Hepatocyte (in vitro differentiated cells): ENCODE measurements at regions not wholly inside any gene's neighbourhood (a gene's known extent, or its start where the extent isn't known, plus 50 kb on each side); places are given as distances from the start of the nearest gene placed in this dataset.

Experiments used
- EZH2 ChIP-seq: fragments of 200-600 bp; sonication (generic); IDR thresholded peaks from 2 replicates; pipeline ENCODE4 v1.6.1; 2016; ENCODE audit warnings: antibody characterized with exemption, mild to moderate bottlenecking, borderline replicate concordance
- EZH2phosphoT487 ChIP-seq: fragments of 200-600 bp; sonication (generic); IDR thresholded peaks from one replicate; pipeline ENCODE4 v1.6.1; 2018; ENCODE audit warnings: antibody characterized with exemption, mild to moderate bottlenecking, low read depth, moderate library complexity; ENCODE audit not compliant: unreplicated experiment, severe bottlenecking
- TF ChIP-seq, protein P1 (sequence below): fragments of 200-600 bp; sonication (generic); IDR thresholded peaks from 2 replicates; pipeline ENCODE4 v1.5.1; 2016; ENCODE audit warnings: antibody characterized with exemption, mild to moderate bottlenecking; ENCODE audit not compliant: poor library complexity

DNA sequence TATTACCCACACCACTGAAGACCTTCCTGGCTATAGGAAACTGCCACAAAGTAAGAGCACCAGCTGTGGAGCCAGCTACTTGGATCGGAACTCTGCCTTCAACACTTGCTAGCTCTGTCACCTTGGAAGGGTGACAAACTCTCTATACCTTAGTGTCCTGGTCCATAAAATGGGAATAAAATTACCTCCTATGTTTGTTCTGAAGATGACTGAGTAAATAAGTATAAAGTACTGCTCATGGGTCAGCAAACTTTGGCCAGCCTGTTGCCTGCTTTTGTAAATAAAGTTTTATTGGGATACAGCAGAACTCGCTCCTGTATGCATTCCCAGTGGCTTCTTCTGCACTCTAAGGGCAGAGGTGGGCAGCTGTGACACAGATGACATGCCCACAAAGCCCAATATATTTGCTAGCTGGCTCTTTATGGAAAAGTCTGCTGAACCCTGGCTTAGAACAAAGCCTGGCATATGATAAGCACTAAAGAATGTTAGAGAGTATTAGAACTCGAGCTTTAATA lies 451.3 kb downstream of the TMEM182 start:
- TF ChIP-seq, protein P1, sequence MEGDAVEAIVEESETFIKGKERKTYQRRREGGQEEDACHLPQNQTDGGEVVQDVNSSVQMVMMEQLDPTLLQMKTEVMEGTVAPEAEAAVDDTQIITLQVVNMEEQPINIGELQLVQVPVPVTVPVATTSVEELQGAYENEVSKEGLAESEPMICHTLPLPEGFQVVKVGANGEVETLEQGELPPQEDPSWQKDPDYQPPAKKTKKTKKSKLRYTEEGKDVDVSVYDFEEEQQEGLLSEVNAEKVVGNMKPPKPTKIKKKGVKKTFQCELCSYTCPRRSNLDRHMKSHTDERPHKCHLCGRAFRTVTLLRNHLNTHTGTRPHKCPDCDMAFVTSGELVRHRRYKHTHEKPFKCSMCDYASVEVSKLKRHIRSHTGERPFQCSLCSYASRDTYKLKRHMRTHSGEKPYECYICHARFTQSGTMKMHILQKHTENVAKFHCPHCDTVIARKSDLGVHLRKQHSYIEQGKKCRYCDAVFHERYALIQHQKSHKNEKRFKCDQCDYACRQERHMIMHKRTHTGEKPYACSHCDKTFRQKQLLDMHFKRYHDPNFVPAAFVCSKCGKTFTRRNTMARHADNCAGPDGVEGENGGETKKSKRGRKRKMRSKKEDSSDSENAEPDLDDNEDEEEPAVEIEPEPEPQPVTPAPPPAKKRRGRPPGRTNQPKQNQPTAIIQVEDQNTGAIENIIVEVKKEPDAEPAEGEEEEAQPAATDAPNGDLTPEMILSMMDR = no peak
- TF ChIP-seq EZH2phosphoT487 (no peak), EZH2 (no peak)
